ENCODE measurements at regions not wholly inside any gene's neighbourhood (a gene's known extent, or its start where the extent isn't known, plus 50 kb on each side); places are given as distances from the start of the nearest gene placed in this dataset.

GRCh38 chr1:221416142-221416541, 325.7 kb downstream of the DUSP10 start:
- no peak for ATAC-seq (ENCODE audit: low read depth)

GRCh38 chr1:221416723-221417122, 325.2 kb downstream of the DUSP10 start:
- Histone ChIP-seq H3K27ac (ENCODE audit: low read length in 2 of 2) (no peak overlapping the region), H4K20me1 (ENCODE audit: control insufficient read depth, insufficient read depth, low read length, poor library complexity, severe bottlenecking) (no peaks in the 10 kb centered on the region), H3K27me3 (replicated peaks in 1 of 4; ENCODE audit: control extremely low read depth in 1 of 4, control insufficient read depth in 3 of 4, insufficient read depth in 4 of 4, low read length in 3 of 4) (peaks cover 0 to 6% (median 0%) of the 10 kb centered on the region in 4 experiments), H2AFZ (ENCODE audit: insufficient read depth, low read depth, low read length, poor library complexity, severe bottlenecking) (no peak overlapping the region), H3K4me1 (ENCODE audit: control insufficient read depth in 2 of 2, insufficient read depth in 2 of 2, low read length in 2 of 2) (no peaks in the 10 kb centered on the region), H3K4me3 (ENCODE audit: control extremely low read depth in 1 of 5, extremely low read depth in 1 of 5, insufficient read depth in 1 of 5, low read depth in 2 of 5, low read length in 4 of 5) (no peak overlapping the region), H3K4me2 (replicated peaks; ENCODE audit: low read depth, low read length, poor library complexity, severe bottlenecking) (no peak overlapping the region), H3K79me2 (ENCODE audit: control insufficient read depth, insufficient read depth, low read length) (no peaks in the 10 kb centered on the region), H3K9me3 (ENCODE audit: control extremely low read depth in 1 of 3, control insufficient read depth in 2 of 3, insufficient read depth in 1 of 3, low read length in 2 of 3) (no peaks in the 10 kb centered on the region), H3K9ac (ENCODE audit: low read length) (no peak overlapping the region), H3K36me3 (replicated peaks in 1 of 2; ENCODE audit: control extremely low read depth in 1 of 2, control insufficient read depth in 1 of 2, extremely low read depth in 1 of 2, insufficient read depth in 2 of 2, low read length in 1 of 2) (no peaks in the 10 kb centered on the region)
- H3K9me3 Mint-ChIP-seq (ENCODE audit: insufficient read depth): no peaks in the 10 kb centered on the region
- ATAC-seq (ENCODE audit: low read depth): no peak
- intact Hi-C loops (cut with micrococcal nuclease): no loop called here
- CTCF ChIA-PET: interaction anchor here (1.6 kb wide), 1 partner anchor 19 kb away, joined by 4 read pairs; no protein-coding TSS in a partner anchor
- no peaks in the 10 kb centered on the region for H3K4me1 Mint-ChIP-seq
- H3K27me3 Mint-ChIP-seq: peaks cover 22% of the 10 kb centered on the region
- TF ChIP-seq, protein P1, sequence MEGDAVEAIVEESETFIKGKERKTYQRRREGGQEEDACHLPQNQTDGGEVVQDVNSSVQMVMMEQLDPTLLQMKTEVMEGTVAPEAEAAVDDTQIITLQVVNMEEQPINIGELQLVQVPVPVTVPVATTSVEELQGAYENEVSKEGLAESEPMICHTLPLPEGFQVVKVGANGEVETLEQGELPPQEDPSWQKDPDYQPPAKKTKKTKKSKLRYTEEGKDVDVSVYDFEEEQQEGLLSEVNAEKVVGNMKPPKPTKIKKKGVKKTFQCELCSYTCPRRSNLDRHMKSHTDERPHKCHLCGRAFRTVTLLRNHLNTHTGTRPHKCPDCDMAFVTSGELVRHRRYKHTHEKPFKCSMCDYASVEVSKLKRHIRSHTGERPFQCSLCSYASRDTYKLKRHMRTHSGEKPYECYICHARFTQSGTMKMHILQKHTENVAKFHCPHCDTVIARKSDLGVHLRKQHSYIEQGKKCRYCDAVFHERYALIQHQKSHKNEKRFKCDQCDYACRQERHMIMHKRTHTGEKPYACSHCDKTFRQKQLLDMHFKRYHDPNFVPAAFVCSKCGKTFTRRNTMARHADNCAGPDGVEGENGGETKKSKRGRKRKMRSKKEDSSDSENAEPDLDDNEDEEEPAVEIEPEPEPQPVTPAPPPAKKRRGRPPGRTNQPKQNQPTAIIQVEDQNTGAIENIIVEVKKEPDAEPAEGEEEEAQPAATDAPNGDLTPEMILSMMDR (IDR thresholded peaks at IDR 0.05): no peak
- TF ChIP-seq EZH2 (IDR thresholded peaks at IDR 0.05; ENCODE audit: borderline replicate concordance, insufficient read depth, low read depth, low read length, poor library complexity, severe bottlenecking): no peak
- DNase-seq: no peak
- POLR2A ChIA-PET: no interaction called here
- no peak overlapping the region for H3K27ac Mint-ChIP-seq
- H3K4me3 Mint-ChIP-seq: no peak overlapping the region

More at GRCh38 chr1:221416142-221416541, 325.7 kb downstream of the DUSP10 start:
- no peaks in the 10 kb centered on the region for H3K4me1 Mint-ChIP-seq
- H3K4me3 Mint-ChIP-seq: no peak overlapping the region
- no peak overlapping the region for H3K9ac ChIP-seq (ENCODE audit: low read length)
- no peak overlapping the region for H2AFZ ChIP-seq (ENCODE audit: insufficient read depth, low read depth, low read length, poor library complexity, severe bottlenecking)
- no peaks in the 10 kb centered on the region for H3K9me3 ChIP-seq (ENCODE audit: control extremely low read depth in 1 of 3, control insufficient read depth in 2 of 3, insufficient read depth in 1 of 3, low read length in 2 of 3)
- H3K27me3 Mint-ChIP-seq: peaks cover 25% of the 10 kb centered on the region
- H3K36me3 ChIP-seq (replicated peaks in 1 of 2; ENCODE audit: control extremely low read depth in 1 of 2, control insufficient read depth in 1 of 2, extremely low read depth in 1 of 2, insufficient read depth in 2 of 2, low read length in 1 of 2): no peaks in the 10 kb centered on the region
- no peak overlapping the region for H3K4me2 ChIP-seq (replicated peaks; ENCODE audit: low read depth, low read length, poor library complexity, severe bottlenecking)
- peaks cover 0 to 6% (median 0%) of the 10 kb centered on the region in 4 experiments for H3K27me3 ChIP-seq (replicated peaks in 1 of 4; ENCODE audit: control extremely low read depth in 1 of 4, control insufficient read depth in 3 of 4, insufficient read depth in 4 of 4, low read length in 3 of 4)
- H3K4me1 ChIP-seq (ENCODE audit: control insufficient read depth in 2 of 2, insufficient read depth in 2 of 2, low read length in 2 of 2): no peaks in the 10 kb centered on the region
- 80% methylated on average over 1 of the region's 4 CpGs for WGBS (ENCODE audit: insufficient coverage)
- H3K4me3 ChIP-seq (ENCODE audit: control extremely low read depth in 1 of 5, extremely low read depth in 1 of 5, insufficient read depth in 1 of 5, low read depth in 2 of 5, low read length in 4 of 5): no peak overlapping the region
- TF ChIP-seq, protein P1 (IDR thresholded peaks at IDR 0.05): no peak
- no peak for TF ChIP-seq EZH2 (IDR thresholded peaks at IDR 0.05; ENCODE audit: borderline replicate concordance, insufficient read depth, low read depth, low read length, poor library complexity, severe bottlenecking)
- no peak for DNase-seq
- ChIA-PET CTCF (interaction anchor here (1.6 kb wide), 1 partner anchor 20 kb away, joined by 4 read pairs; no protein-coding TSS in a partner anchor), POLR2A (no interaction called here)
- H3K79me2 ChIP-seq (ENCODE audit: control insufficient read depth, insufficient read depth, low read length): no peaks in the 10 kb centered on the region
- no peak overlapping the region for H3K27ac Mint-ChIP-seq
- no peak overlapping the region for H3K27ac ChIP-seq (ENCODE audit: low read length in 2 of 2)
- intact Hi-C loops (cut with micrococcal nuclease): no loop called here
- H3K9me3 Mint-ChIP-seq (ENCODE audit: insufficient read depth): no peaks in the 10 kb centered on the region
- no peaks in the 10 kb centered on the region for H4K20me1 ChIP-seq (ENCODE audit: control insufficient read depth, insufficient read depth, low read length, poor library complexity, severe bottlenecking)

Measured in B cell (primary cell).